Body of pancreas (tissue), 4 donors: ENCODE measurements at regions not wholly inside any gene's neighbourhood (a gene's known extent, or its start where the extent isn't known, plus 50 kb on each side); places are given as distances from the start of the nearest gene placed in this dataset.
A peak's percentile ranks its signal among the peaks of the same experiment; 100 is the strongest.

Experiments
- ATAC-seq: fragments of 150-250 bp; one replicate; pipeline ENCODE4 v1.9.1; 2016
- DNase-seq, 4 donors: peaks; one replicate each; pipeline ENCODE4 v3.0.0-alpha.2; 2019
- H3K27ac ChIP-seq, 4 donors: fragments of 200-600 bp; sonication (generic); 1 replicate in 3 of 4; 2 replicates in 1 of 4; pipeline versions ENCODE4 v1.5.1 to v1.6.1; 2016 to 2019; ENCODE audit warnings: mild to moderate bottlenecking in 1 of 4, mixed read lengths in 1 of 4, moderate library complexity in 1 of 4
- H3K27me3 ChIP-seq, 2 donors: fragments of 200-600 bp; sonication (generic); one replicate each; pipeline ENCODE4 v1.6.0; 2016; ENCODE audit warnings: mild to moderate bottlenecking in 1 of 2
- H3K36me3 ChIP-seq, 2 donors: fragments of 200-600 bp; sonication (generic); replicated peaks in 1 of 2; 2 replicates each; pipeline ENCODE4 v1.5.1; 2016; ENCODE audit warnings: low read depth in 2 of 2; ENCODE audit not compliant: insufficient read depth in 1 of 2
- H3K4me1 ChIP-seq: fragments of 200-600 bp; sonication (generic); one replicate; pipeline ENCODE4 v1.6.0; 2016
- H3K4me3 ChIP-seq, 2 donors: fragments of 200-600 bp; sonication (generic); 1 replicate in 1 of 2; 2 replicates in 1 of 2; pipeline ENCODE4 v1.5.1; 2016 to 2019
- H3K9me3 ChIP-seq, 3 donors: fragments of 200-600 bp; sonication (generic); 1 replicate in 2 of 3; 2 replicates in 1 of 3; pipeline ENCODE4 v1.5.1; 2016
- POLR2A ChIP-seq, 3 donors: fragments of 450-650 bp; IDR thresholded peaks; one replicate each; pipeline ENCODE4 v1.6.1; 2016; ENCODE audit warnings: antibody characterized with exemption in 3 of 3, mild to moderate bottlenecking in 2 of 3
- whole genome bisulfite sequencing, 2 donors: methylation state at CpG; one replicate each; pipeline ENCODE4 v1.1.5; 2017; 5-methylcytosine and 5-hydroxymethylcytosine counted together
- intact Hi-C: fragments of 100-400 bp; cut with DNase I; formaldehyde crosslinking; loops from one replicate; pipeline ENCODE4 v1.15.1; 2023
- TF ChIP-seq, protein P1 (sequence below), 7 experiments: fragments of 450-650 bp in 4 of 7; fragments of 200-600 bp in 3 of 7; sonication (generic) in 3 of 7; IDR thresholded peaks; one replicate each; pipeline ENCODE4 v1.5.1; 2016 to 2019; ENCODE audit warnings: antibody characterized with exemption in 7 of 7

DNA sequence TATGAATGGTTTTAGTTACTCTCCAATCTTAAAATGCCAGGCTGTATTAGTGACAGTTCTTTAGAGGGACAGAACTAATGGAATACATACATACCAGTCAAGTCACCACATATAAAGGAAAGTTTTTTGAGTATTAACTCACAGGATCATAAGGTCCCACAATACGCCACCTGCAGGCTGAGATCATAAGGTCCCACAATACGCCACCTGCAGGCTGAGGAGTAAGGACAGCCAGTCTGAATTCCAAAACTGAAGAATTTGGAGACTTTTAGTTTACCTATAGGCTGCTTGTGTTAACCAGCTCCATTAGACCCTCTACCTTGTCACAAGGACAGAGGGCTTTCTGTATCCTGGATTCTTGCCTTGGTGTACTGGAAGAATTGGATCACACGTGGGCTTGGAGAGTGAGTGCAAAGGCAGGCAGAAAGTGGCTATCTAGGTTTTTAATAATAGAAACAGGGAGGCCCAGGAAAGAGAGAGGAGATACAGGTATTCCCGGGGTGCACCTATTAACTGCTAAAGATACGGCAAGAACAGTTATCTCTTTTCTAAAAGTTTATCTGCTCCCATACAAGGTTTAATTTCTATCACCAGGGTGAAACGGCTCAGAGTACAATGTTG, 234.9 kb upstream of the CYRIA start:
- no peaks in the 10 kb centered on the region for H3K9me3 ChIP-seq
- H3K4me3 ChIP-seq: no peak overlapping the region
- no peaks in the 10 kb centered on the region for H3K4me1 ChIP-seq
- no peaks in the 10 kb centered on the region for H3K27me3 ChIP-seq
- TF ChIP-seq, protein P1, sequence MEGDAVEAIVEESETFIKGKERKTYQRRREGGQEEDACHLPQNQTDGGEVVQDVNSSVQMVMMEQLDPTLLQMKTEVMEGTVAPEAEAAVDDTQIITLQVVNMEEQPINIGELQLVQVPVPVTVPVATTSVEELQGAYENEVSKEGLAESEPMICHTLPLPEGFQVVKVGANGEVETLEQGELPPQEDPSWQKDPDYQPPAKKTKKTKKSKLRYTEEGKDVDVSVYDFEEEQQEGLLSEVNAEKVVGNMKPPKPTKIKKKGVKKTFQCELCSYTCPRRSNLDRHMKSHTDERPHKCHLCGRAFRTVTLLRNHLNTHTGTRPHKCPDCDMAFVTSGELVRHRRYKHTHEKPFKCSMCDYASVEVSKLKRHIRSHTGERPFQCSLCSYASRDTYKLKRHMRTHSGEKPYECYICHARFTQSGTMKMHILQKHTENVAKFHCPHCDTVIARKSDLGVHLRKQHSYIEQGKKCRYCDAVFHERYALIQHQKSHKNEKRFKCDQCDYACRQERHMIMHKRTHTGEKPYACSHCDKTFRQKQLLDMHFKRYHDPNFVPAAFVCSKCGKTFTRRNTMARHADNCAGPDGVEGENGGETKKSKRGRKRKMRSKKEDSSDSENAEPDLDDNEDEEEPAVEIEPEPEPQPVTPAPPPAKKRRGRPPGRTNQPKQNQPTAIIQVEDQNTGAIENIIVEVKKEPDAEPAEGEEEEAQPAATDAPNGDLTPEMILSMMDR (IDR thresholded peaks at IDR 0.05): peak; percentile 41 to 86 (median 52)
- no peak for TF ChIP-seq POLR2A (IDR thresholded peaks at IDR 0.05)
- ATAC-seq (no peak), DNase-seq (peak in 3 of 4 donors; percentile 31 to 59 (median 35))
- H3K27ac ChIP-seq: no peak overlapping the region
- no peaks in the 10 kb centered on the region for H3K36me3 ChIP-seq
- 28 to 39% methylated on average over 6 of the region's 6 CpGs for WGBS, 2 donors
- intact Hi-C loops: no loop called here

DNA sequence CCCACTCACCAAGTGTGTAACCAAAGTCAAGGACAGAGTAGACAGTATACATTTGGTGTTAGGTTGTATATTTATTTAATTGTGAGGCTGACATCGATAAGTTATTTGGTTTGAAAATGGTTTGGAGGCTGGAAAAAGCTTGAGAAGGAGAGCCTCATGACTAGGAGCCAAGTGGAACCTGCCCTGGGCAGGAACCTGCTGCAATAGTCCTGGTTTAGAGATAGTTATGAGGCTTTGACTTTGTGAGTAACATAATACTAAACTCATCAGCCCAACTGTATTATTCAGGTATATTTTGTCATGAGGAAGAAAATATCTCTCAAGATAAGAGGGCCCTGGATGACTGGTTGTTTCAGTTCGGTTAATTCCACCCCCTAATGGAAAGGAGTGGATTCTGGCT, 234.3 kb upstream of the CYRIA start:
- H3K4me3 ChIP-seq: no peak overlapping the region
- no peak for DNase-seq
- 45 to 47% methylated on average over 2 of the region's 2 CpGs for WGBS, 2 donors
- H3K9me3 ChIP-seq: no peaks in the 10 kb centered on the region
- H3K27me3 ChIP-seq: no peaks in the 10 kb centered on the region
- H3K36me3 ChIP-seq: no peaks in the 10 kb centered on the region
- no peak overlapping the region for H3K27ac ChIP-seq
- TF ChIP-seq, protein P1 (IDR thresholded peaks at IDR 0.05): no peak
- no peak for TF ChIP-seq POLR2A (IDR thresholded peaks at IDR 0.05)
- intact Hi-C loops: no loop called here
- no peaks in the 10 kb centered on the region for H3K4me1 ChIP-seq
- no peak for ATAC-seq

- intact Hi-C loops: no loop called here
- H3K27me3 ChIP-seq: no peaks in the 10 kb centered on the region
- H3K4me3 ChIP-seq: no peak overlapping the region
- no peak overlapping the region for H3K27ac ChIP-seq
- no peaks in the 10 kb centered on the region for H3K36me3 ChIP-seq
- no peak for ATAC-seq
- TF ChIP-seq, protein P1 (IDR thresholded peaks at IDR 0.05): no peak
- no peak for TF ChIP-seq POLR2A (IDR thresholded peaks at IDR 0.05)
- whole genome bisulfite sequencing, 2 donors: 57 to 64% methylated on average over 4 of the region's 4 CpGs
- no peak for DNase-seq
- no peaks in the 10 kb centered on the region for H3K4me1 ChIP-seq
- no peaks in the 10 kb centered on the region for H3K9me3 ChIP-seq
Observed at GRCh38 chr2:16890081-16890480, 224.4 kb upstream of the CYRIA start.

DNA sequence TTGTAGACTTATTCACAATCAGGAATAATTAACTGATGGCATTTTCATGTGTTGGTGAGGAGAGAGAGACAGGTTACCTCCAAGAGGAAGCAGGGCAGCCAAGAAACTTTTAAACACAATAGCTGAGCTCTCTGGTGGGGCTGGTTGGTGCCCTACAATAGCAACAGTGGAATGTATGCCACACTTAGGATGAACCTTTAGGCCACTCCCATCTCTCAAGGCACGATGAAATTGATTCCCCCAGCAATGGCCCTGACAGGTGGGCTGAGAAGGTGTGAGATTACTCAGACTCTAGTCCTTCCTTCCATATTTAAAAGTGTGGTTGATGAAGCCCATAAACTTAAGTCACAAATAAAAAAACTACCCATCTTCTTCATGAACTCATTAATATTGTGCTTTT, 219.4 kb upstream of the CYRIA start:
- ATAC-seq (no peak), DNase-seq (no peak)
- Histone ChIP-seq H3K4me3 (no peak overlapping the region), H3K36me3 (no peaks in the 10 kb centered on the region), H3K4me1 (no peaks in the 10 kb centered on the region), H3K27ac (no peak overlapping the region), H3K27me3 (no peaks in the 10 kb centered on the region), H3K9me3 (no peaks in the 10 kb centered on the region)
- WGBS, 2 donors: 11 to 15% methylated on average over 1 of the region's 1 CpG
- intact Hi-C loops: no loop called here
- TF ChIP-seq, protein P1 (IDR thresholded peaks at IDR 0.05): no peak
- no peak for TF ChIP-seq POLR2A (IDR thresholded peaks at IDR 0.05)

DNA sequence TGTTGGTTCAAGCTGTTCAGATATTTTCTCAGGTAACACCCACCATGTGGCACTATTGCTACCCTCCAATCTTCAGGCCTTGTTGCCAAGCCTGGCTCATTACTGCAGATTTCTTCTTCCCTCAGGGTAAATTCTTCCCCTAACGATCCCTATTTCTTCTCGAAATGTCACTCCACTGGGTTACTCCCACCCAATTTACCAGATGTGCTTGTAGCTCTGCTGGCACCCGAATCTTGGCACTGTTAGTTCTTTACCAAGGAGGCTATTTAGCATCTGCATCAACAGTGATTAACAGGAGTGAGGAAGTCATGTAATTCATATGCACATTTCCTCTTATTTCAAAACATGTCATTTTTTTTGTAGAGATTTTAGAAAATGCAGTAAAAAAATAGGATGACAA, 217.1 kb upstream of the CYRIA start:
- Histone ChIP-seq H3K27me3 (no peaks in the 10 kb centered on the region), H3K9me3 (no peaks in the 10 kb centered on the region), H3K36me3 (no peaks in the 10 kb centered on the region), H3K4me3 (no peak overlapping the region), H3K27ac (no peak overlapping the region), H3K4me1 (no peaks in the 10 kb centered on the region)
- TF ChIP-seq, protein P1 (IDR thresholded peaks at IDR 0.05): no peak
- no peak for TF ChIP-seq POLR2A (IDR thresholded peaks at IDR 0.05)
- intact Hi-C loops: no loop called here
- ATAC-seq (no peak), DNase-seq (no peak)
- 38 to 67% methylated on average over 3 of the region's 3 CpGs for WGBS, 2 donors
